Activated CD8-positive, alpha-beta T cell treated with anti-CD3 and anti-CD28 coated beads for 36 hours (primary cell): ENCODE measurements at regions not wholly inside any gene's neighbourhood (a gene's known extent, or its start where the extent isn't known, plus 50 kb on each side); places are given as distances from the start of the nearest gene placed in this dataset.
"Not testable (repeated sequence)": the region's sequence is repeated elsewhere in the genome, so short reads cannot be mapped to it uniquely, and the experiment has no call there.

Source experiments
- ATAC-seq: fragments of 200-7000 bp; cut with Tn5 transposase; one replicate; pipeline ENCODE4 v1.10.0; 2021; ENCODE audit warnings: mild to moderate bottlenecking, moderate library complexity
- CTCF ChIA-PET: fragments of 350-600 bp; sonication (Branson Sonifier 250); formaldehyde crosslinking; loops from one replicate; lab custom pipeline; 2021; ENCODE audit warnings: antibody characterized with exemption; lab: Charles Lee
- POLR2A ChIA-PET: fragments of 350-600 bp; sonication (Branson Sonifier 250); formaldehyde crosslinking; loops from one replicate; lab custom pipeline; 2021; ENCODE audit warnings: antibody characterized with exemption; lab: Charles Lee
- DNase-seq: peaks from one replicate; pipeline ENCODE4 v3.0.0-alpha.2; 2020
- H3K27ac Mint-ChIP-seq: one replicate; pipeline ENCODE4 v1.8.0; 2021; ENCODE audit warnings: mild to moderate bottlenecking, mixed read lengths
- H3K27me3 Mint-ChIP-seq: one replicate; pipeline ENCODE4 v1.8.0; 2021; ENCODE audit warnings: mixed read lengths
- H3K36me3 Mint-ChIP-seq: one replicate; pipeline ENCODE4 v1.8.0; 2021; ENCODE audit warnings: low read depth, mixed read lengths
- H3K4me1 Mint-ChIP-seq: one replicate; pipeline ENCODE4 v1.8.0; 2021; ENCODE audit warnings: low read depth, mixed read lengths
- H3K4me3 Mint-ChIP-seq: one replicate; pipeline ENCODE4 v1.8.0; 2021; ENCODE audit warnings: mild to moderate bottlenecking, moderate library complexity, mixed read lengths
- H3K9me3 Mint-ChIP-seq: one replicate; pipeline ENCODE4 v1.8.0; 2021; ENCODE audit warnings: mixed read lengths
- intact Hi-C: fragments of 100-400 bp; cut with micrococcal nuclease; formaldehyde crosslinking; loops from one replicate; pipeline ENCODE4 v1.10.0; 2022
- TF ChIP-seq, protein P1 (sequence below): fragments of 200-600 bp; IDR thresholded peaks from one replicate; pipeline ENCODE4 v1.8.0; 2022; ENCODE audit warnings: antibody characterized with exemption, mild to moderate bottlenecking

DNA sequence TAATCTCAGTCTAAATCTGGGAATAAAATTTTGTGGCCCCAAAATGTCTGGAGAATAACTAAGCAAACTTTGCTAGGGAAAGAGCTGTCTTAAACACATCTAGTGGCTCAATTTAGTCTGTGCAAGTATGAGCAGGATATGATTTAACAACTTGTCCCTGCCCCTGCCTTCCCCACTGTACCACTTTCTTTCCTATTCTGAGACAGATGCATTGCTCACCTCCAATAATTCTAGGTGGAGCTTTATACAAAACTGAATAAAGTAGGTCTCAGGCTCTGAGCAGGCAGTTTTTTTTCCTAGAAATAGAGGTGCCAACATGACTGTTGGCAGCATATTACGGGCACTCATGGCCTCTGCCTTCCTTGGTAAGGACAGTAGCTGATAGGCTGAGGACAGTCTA, 412.1 kb downstream of the DAD1 start:
- ChIA-PET POLR2A (interaction anchor here (0.6 kb wide), 1 partner anchor 819 kb away, joined by 3 read pairs; no protein-coding TSS in a partner anchor), CTCF (interaction anchor here (0.8 to 1.4 kb wide), 2 partner anchors 14 to 394 kb away, joined by 3 to 4 read pairs; no protein-coding TSS in a partner anchor)
- H3K36me3 Mint-ChIP-seq: peaks cover 1% of the 10 kb centered on the region
- peaks cover 14% of the 10 kb centered on the region for H3K4me1 Mint-ChIP-seq
- H3K9me3 Mint-ChIP-seq: no peaks in the 10 kb centered on the region
- DNase-seq (no peak), ATAC-seq (peak; percentile 72)
- no peaks in the 10 kb centered on the region for H3K27me3 Mint-ChIP-seq
- peak overlapping the region; percentile 74 for H3K27ac Mint-ChIP-seq
- TF ChIP-seq, protein P1, sequence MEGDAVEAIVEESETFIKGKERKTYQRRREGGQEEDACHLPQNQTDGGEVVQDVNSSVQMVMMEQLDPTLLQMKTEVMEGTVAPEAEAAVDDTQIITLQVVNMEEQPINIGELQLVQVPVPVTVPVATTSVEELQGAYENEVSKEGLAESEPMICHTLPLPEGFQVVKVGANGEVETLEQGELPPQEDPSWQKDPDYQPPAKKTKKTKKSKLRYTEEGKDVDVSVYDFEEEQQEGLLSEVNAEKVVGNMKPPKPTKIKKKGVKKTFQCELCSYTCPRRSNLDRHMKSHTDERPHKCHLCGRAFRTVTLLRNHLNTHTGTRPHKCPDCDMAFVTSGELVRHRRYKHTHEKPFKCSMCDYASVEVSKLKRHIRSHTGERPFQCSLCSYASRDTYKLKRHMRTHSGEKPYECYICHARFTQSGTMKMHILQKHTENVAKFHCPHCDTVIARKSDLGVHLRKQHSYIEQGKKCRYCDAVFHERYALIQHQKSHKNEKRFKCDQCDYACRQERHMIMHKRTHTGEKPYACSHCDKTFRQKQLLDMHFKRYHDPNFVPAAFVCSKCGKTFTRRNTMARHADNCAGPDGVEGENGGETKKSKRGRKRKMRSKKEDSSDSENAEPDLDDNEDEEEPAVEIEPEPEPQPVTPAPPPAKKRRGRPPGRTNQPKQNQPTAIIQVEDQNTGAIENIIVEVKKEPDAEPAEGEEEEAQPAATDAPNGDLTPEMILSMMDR: no peak
- intact Hi-C loops: no loop called here
- no peak overlapping the region for H3K4me3 Mint-ChIP-seq

DNA sequence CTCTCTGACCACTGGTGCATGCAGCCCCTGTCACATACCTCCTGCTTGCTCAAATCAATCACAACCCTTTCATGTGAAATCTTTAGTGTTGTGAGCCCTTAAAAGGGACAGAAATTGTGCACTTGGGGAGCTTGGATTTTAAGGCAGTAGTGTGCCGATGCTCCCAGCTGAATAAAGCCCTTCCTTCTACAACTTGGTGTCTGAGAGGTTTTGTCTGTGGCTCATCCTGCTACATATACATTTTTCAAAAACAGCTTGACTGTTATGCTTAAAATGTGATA, 413.8 kb downstream of the DAD1 start:
- ATAC-seq, POLR2A ChIA-PET, intact Hi-C loops, H3K27me3 Mint-ChIP-seq, H3K27ac Mint-ChIP-seq, H3K9me3 Mint-ChIP-seq, H3K36me3 Mint-ChIP-seq, DNase-seq, CTCF ChIA-PET, H3K4me3 Mint-ChIP-seq: not testable (repeated sequence)
- H3K4me1 Mint-ChIP-seq: peaks cover 14% of the 10 kb centered on the region

DNA sequence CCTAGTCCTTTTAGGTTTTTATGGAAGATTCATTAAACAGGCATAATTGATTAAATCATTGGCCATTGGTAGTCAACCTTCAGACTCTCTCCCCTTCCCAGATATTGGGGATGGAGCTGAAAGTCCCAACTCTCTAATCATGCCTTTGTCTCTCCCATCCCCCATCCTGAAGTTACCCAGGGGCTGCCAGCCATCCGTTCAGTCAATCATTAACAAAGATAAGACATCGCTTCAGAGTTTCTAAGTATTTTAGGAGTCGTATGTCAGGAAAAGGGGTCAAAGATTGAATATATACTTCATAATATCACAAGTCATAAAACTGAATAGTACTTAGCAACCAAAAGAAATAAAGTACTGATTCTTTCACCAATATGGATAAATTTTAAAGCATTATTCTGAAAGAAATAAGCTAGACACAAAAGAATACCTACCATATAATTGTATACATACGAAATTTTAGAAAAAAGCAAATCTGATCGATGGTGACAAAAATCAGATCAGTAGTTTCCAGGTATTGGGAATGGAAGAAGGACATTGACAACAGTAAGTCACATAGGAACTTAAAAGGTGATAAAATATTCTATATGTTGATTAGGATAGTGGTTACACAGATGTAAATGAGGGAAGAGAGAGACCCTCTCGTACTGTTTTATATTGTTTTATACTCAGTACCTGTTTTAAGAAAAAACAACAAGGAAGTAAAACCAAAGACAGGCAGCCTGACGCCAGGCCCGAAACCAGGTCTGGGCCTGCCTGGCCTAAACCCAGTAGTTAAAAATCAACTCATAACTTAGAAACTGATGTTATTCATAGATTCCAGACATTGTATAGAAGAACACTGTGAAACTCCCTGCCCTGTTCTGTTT, 414.4 kb downstream of the DAD1 start:
- Mint-ChIP-seq H3K27ac (no peak overlapping the region), H3K27me3 (no peaks in the 10 kb centered on the region), H3K36me3 (peaks cover 6% of the 10 kb centered on the region), H3K4me3 (no peak overlapping the region), H3K4me1 (peaks cover 14% of the 10 kb centered on the region), H3K9me3 (no peaks in the 10 kb centered on the region)
- POLR2A ChIA-PET: no interaction called here
- DNase-seq (no peak), ATAC-seq (no peak)
- TF ChIP-seq, protein P1: no peak
- intact Hi-C loops: no loop called here
- CTCF ChIA-PET: no interaction called here

DNA sequence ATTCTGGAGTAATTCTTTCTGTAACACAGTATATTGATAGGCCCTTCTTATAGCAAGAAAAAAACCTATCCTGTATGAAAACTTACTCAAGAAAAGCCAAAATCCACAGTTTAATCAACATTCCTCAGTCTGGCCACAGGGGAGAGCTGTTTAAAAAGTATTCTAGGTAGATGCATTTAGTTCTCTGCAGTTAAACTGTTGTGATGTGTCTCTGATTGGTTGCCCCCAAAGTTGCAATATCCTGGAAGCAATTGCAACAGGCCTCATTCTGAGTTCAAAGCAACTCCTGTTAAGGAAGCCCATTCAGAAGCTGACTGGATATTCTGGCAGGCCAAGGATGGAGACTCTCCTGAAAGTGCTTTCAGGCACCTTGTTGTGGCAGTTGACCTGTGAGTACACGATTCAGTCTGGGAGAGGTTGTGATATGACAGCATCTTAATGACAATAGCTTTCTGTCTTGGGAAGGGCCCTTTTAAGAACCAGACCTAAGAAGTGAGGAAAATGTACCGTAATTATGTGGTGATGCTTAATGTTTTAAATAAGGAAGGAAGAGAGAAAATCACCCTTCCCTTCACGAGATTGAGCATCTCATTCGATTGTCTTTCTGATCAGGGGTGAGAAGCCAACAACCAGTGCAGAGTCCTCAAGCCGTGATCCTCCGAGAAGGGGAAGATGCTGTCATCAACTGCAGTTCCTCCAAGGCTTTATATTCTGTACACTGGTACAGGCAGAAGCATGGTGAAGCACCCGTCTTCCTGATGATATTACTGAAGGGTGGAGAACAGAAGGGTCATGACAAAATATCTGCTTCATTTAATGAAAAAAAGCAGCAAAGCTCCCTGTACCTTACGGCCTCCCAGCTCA, 420.7 kb downstream of the DAD1 start:
- Mint-ChIP-seq H3K27ac (peak overlapping the region; percentile 83), H3K27me3 (no peaks in the 10 kb centered on the region), H3K36me3 (peaks cover 11% of the 10 kb centered on the region), H3K4me1 (no peaks in the 10 kb centered on the region), H3K9me3 (no peaks in the 10 kb centered on the region), H3K4me3 (peak overlapping the region; percentile 78)
- ATAC-seq (peak; percentile 73), DNase-seq (no peak)
- POLR2A ChIA-PET: interaction anchor here (0.6 to 2.8 kb wide), 4 partner anchors 61 to 382 kb away, joined by 3 to 8 read pairs (median 4); no protein-coding TSS in a partner anchor
- intact Hi-C loops: no loop called here
- CTCF ChIA-PET: interaction anchor here (1.3 to 1.9 kb wide), 3 partner anchors 34 to 402 kb away, joined by 3 to 9 read pairs (median 3); no protein-coding TSS in a partner anchor
- TF ChIP-seq, protein P1: no peak

DNA sequence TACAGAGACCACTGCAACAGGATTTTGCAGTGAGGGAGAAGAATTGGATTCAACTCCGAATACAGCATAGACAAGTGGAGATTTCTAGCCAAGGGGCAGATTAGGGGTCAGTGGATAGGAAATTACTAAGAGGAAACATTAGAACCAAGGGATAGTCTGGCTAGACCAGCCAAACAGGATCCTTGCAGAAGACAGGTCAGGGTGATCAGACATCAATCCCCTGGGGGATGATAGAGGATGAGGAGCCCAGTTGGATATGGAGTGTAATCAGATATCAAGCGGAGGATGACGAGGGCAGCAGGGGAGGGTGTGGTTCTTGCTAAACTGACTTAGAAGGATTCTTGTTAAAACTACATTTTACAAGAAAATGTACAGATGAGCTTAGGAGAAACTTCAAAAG, 424.4 kb downstream of the DAD1 start:
- no peak for ATAC-seq
- DNase-seq: no peak
- CTCF ChIA-PET: interaction anchor here (1.0 to 3.0 kb wide), 2 partner anchors 53 to 406 kb away, joined by 3 to 13 read pairs; no protein-coding TSS in a partner anchor
- Mint-ChIP-seq H3K4me1 (peaks cover 8% of the 10 kb centered on the region), H3K36me3 (peaks cover 8% of the 10 kb centered on the region), H3K27ac (no peak overlapping the region), H3K27me3 (no peaks in the 10 kb centered on the region), H3K4me3 (no peak overlapping the region), H3K9me3 (no peaks in the 10 kb centered on the region)
- intact Hi-C loops: no loop called here
- POLR2A ChIA-PET: no interaction called here
- TF ChIP-seq, protein P1: no peak
